ENCODE measurements at regions not wholly inside any gene's neighbourhood (a gene's known extent, or its start where the extent isn't known, plus 50 kb on each side); places are given as distances from the start of the nearest gene placed in this dataset.

DNA sequence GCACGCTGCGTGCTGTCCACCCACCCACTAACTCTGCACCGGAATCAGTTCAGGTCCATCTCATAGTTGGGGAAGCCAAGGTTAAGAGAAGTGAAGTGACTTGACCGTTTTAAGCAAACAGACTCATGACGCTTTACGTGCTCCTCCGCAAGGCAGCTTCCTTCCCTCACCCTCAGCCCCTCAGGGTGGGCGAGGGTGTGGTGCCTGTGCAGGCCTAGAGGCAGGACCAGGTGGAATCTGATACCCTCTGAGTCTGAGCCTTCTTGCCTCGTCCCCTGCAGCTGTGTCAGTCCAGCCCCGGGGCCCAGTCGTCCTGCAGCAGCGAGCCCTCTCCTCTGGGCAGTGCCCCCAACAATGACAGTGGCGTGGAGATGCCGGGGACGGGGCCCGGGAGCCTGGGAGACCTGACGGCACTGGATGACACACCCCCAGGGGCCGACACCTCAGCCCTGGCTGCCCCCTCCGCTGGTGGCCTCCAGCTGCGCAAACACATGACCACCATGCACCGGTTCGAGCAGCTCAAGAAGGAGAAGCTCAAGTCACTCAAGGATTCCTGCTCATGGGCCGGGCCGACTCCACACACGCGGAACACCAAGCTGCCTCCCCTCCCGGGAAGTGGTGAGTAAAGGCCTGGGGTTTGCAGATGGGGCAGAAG, 250.5 kb downstream of the GLI2 start:
- TF ChIP-seq MAFK (IDR thresholded peaks at IDR 0.05; ENCODE audit: partially characterized antibody) = no peak
- TF ChIP-seq RAD21 (conservative IDR thresholded peaks at IDR 0.05 in 1 of 2, IDR thresholded peaks at IDR 0.05 in 1 of 2) = no peak
- TF ChIP-seq, protein P1, sequence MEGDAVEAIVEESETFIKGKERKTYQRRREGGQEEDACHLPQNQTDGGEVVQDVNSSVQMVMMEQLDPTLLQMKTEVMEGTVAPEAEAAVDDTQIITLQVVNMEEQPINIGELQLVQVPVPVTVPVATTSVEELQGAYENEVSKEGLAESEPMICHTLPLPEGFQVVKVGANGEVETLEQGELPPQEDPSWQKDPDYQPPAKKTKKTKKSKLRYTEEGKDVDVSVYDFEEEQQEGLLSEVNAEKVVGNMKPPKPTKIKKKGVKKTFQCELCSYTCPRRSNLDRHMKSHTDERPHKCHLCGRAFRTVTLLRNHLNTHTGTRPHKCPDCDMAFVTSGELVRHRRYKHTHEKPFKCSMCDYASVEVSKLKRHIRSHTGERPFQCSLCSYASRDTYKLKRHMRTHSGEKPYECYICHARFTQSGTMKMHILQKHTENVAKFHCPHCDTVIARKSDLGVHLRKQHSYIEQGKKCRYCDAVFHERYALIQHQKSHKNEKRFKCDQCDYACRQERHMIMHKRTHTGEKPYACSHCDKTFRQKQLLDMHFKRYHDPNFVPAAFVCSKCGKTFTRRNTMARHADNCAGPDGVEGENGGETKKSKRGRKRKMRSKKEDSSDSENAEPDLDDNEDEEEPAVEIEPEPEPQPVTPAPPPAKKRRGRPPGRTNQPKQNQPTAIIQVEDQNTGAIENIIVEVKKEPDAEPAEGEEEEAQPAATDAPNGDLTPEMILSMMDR (IDR thresholded peaks at IDR 0.05) = no peak
- TF ChIP-seq, protein P2, sequence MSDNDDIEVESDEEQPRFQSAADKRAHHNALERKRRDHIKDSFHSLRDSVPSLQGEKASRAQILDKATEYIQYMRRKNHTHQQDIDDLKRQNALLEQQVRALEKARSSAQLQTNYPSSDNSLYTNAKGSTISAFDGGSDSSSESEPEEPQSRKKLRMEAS (IDR thresholded peaks at IDR 0.05) = no peak
- no peak for TF ChIP-seq POLR2A (IDR thresholded peaks at IDR 0.05; ENCODE audit: low read length)
- TF ChIP-seq, protein P3, sequence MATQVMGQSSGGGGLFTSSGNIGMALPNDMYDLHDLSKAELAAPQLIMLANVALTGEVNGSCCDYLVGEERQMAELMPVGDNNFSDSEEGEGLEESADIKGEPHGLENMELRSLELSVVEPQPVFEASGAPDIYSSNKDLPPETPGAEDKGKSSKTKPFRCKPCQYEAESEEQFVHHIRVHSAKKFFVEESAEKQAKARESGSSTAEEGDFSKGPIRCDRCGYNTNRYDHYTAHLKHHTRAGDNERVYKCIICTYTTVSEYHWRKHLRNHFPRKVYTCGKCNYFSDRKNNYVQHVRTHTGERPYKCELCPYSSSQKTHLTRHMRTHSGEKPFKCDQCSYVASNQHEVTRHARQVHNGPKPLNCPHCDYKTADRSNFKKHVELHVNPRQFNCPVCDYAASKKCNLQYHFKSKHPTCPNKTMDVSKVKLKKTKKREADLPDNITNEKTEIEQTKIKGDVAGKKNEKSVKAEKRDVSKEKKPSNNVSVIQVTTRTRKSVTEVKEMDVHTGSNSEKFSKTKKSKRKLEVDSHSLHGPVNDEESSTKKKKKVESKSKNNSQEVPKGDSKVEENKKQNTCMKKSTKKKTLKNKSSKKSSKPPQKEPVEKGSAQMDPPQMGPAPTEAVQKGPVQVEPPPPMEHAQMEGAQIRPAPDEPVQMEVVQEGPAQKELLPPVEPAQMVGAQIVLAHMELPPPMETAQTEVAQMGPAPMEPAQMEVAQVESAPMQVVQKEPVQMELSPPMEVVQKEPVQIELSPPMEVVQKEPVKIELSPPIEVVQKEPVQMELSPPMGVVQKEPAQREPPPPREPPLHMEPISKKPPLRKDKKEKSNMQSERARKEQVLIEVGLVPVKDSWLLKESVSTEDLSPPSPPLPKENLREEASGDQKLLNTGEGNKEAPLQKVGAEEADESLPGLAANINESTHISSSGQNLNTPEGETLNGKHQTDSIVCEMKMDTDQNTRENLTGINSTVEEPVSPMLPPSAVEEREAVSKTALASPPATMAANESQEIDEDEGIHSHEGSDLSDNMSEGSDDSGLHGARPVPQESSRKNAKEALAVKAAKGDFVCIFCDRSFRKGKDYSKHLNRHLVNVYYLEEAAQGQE (IDR thresholded peaks at IDR 0.05) = no peak
- TF ChIP-seq ZFP36 (IDR thresholded peaks at IDR 0.05; ENCODE audit: borderline replicate concordance, partially characterized antibody) = no peak
- no peak for TF ChIP-seq KDM1A (IDR thresholded peaks at IDR 0.05; ENCODE audit: low read depth)
- no peak for TF ChIP-seq RFX5 (IDR thresholded peaks at IDR 0.05)
- TF ChIP-seq NPAS2 (CRISPR knock-in tag; IDR thresholded peaks at IDR 0.05; ENCODE audit: borderline replicate concordance) = no peak
- TF ChIP-seq EP300 (IDR thresholded peaks at IDR 0.05) = no peak
- TF ChIP-seq JUN (IDR thresholded peaks at IDR 0.05) = no peak
